HUES64 (cell line): ENCODE measurements at regions not wholly inside any gene's neighbourhood (a gene's known extent, or its start where the extent isn't known, plus 50 kb on each side); places are given as distances from the start of the nearest gene placed in this dataset.
A peak's percentile ranks its signal among the peaks of the same experiment; 100 is the strongest.
"Not testable (repeated sequence)": the region's sequence is repeated elsewhere in the genome, so short reads cannot be mapped to it uniquely, and the experiment has no call there.

Experiments used
- H3K27ac ChIP-seq: 2 replicates; pipeline ENCODE4 v1.7.0; 2013; ENCODE audit warnings: low read depth, low read length, inconsistent platforms
- H3K27me3 ChIP-seq: 2 replicates; pipeline ENCODE4 v1.6.1; 2013; ENCODE audit warnings: mild to moderate bottlenecking, low read length; ENCODE audit not compliant: insufficient read depth
- H3K36me3 ChIP-seq: 2 replicates; pipeline ENCODE4 v1.6.1; 2013; ENCODE audit warnings: mild to moderate bottlenecking, low read length; ENCODE audit not compliant: insufficient read depth
- H3K4me1 ChIP-seq: 2 replicates; pipeline ENCODE4 v1.6.1; 2013; ENCODE audit warnings: mild to moderate bottlenecking, low read length, moderate library complexity; ENCODE audit not compliant: insufficient read depth
- H3K4me3 ChIP-seq: 2 replicates; pipeline ENCODE4 v1.5.1; 2013; ENCODE audit warnings: mild to moderate bottlenecking, low read length, moderate library complexity
- H3K9ac ChIP-seq: 2 replicates; pipeline ENCODE4 v1.6.1; 2013; ENCODE audit warnings: mild to moderate bottlenecking, low read depth, low read length
- H3K9me3 ChIP-seq: 2 replicates; pipeline ENCODE4 v1.6.1; 2013; ENCODE audit warnings: low read depth, low read length; ENCODE audit not compliant: insufficient read depth
- WGBS: fragments of 150-250, 120-280 bp; methylation state at CpG from one replicate; pipeline ENCODE4 v1.1.7; 2013; ENCODE audit warnings: missing lambda C conversion rate; 5-methylcytosine and 5-hydroxymethylcytosine counted together

DNA sequence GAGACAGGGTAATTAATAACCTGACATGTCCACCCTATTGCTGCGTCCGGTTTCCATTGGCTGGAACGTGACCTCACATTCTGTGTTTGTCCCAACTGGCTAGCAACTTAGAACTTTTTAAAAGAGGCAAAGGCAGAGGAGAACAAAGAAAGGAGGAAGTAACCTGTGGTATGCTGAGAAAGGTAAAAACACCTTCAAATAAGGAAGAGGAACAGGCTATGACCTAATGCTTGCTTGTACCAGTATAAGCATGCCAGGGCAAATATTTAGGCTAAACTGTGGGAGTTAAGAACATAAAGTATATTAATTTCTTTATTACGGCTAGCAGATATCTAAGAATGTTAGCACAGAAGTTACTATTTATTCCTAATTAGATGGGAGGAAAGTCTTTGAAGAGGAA, 87.3 kb upstream of the MAP10 start:
- H3K9me3 ChIP-seq, H3K36me3 ChIP-seq: not testable (repeated sequence)
- 95% methylated on average over 3 of the region's 4 CpGs for WGBS

DNA sequence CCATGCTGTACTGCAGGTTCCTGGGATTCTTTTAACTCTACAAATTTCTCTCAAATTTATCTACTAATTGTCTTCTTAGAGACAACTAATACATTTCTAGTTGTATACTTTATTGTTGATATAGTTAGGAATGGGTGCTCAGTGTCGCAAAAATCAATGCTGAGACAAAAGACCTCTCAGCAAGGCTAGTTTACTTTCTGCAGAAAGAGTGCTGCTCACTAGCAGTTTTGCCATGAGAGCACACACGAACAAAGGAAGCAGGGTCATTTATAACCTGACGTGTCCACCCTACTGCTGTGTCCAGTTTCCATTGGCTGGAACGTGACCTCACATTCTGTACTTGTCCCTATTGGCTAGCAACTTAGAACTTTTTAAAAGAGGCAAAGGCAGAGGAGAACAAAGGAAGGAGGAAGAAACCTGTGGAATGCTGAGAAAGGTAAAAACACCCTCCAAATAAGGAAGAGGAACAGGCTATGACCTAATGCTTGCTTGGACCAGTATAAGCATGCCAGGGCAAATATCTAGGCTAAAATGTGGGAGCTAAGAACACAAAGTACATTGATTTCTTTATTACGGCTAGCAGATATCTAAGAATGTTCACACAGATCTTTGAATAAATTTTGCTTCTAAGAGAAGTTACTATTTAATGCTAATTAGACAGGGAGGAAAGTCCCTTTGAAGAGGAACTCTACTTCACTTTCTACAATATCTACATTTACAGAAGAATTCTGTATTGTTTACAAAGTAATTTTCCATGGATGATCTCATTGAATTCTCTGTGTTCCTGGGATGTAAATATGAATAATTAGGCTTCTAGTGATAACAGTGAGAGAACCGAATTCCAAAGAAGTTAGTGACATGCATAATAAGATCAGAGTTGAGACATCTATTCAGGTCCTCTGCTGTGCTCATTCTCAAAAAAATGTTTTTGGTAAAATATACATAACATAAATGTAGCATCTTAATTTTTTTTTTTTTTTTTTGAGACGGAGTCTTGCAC, 86.0 kb upstream of the MAP10 start:
- H3K9ac ChIP-seq = no peak overlapping the region
- no peaks in the 10 kb centered on the region for H3K27me3 ChIP-seq
- H3K4me3 ChIP-seq = no peak overlapping the region
- H3K36me3 ChIP-seq = no peaks in the 10 kb centered on the region
- no peaks in the 10 kb centered on the region for H3K4me1 ChIP-seq
- peaks cover 9% of the 10 kb centered on the region; the same call in 1 of the 2 replicates for H3K9me3 ChIP-seq
- H3K27ac ChIP-seq = no peak overlapping the region
- 97% methylated on average over 7 of the region's 7 CpGs for WGBS

More for the DNA sequence above, 87.3 kb upstream of the MAP10 start:
- not testable (repeated sequence) for H3K9ac ChIP-seq, H3K4me1 ChIP-seq, H3K4me3 ChIP-seq, H3K27me3 ChIP-seq, H3K27ac ChIP-seq

DNA sequence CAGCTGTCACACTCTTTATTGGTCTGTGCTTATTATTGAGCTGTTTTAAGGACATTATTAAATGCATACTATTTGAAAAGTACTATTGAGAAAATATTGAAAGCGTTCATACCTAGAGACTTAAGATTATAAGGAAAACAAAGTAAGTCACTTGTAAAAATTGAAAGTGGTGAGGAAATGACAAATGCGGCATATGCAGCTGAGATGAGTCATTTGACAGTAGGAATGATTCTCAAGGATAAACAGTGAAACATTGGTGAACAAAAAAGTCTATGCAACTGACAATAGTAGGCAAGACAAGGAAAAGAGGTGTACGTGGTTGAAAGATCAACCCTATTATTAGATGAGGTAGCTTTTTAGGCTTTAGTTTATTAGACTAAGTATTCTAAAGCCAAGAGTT, 82.6 kb upstream of the MAP10 start:
- no peaks in the 10 kb centered on the region for H3K27me3 ChIP-seq
- no peak overlapping the region for H3K4me3 ChIP-seq
- H3K27ac ChIP-seq = no peak overlapping the region
- peaks cover 9% of the 10 kb centered on the region; the same call in 1 of the 2 replicates for H3K9me3 ChIP-seq
- H3K36me3 ChIP-seq = no peaks in the 10 kb centered on the region
- H3K9ac ChIP-seq = no peak overlapping the region
- WGBS = 94% methylated on average over 3 of the region's 3 CpGs
- H3K4me1 ChIP-seq = peaks cover 6% of the 10 kb centered on the region; the same call in 1 of the 2 replicates

DNA sequence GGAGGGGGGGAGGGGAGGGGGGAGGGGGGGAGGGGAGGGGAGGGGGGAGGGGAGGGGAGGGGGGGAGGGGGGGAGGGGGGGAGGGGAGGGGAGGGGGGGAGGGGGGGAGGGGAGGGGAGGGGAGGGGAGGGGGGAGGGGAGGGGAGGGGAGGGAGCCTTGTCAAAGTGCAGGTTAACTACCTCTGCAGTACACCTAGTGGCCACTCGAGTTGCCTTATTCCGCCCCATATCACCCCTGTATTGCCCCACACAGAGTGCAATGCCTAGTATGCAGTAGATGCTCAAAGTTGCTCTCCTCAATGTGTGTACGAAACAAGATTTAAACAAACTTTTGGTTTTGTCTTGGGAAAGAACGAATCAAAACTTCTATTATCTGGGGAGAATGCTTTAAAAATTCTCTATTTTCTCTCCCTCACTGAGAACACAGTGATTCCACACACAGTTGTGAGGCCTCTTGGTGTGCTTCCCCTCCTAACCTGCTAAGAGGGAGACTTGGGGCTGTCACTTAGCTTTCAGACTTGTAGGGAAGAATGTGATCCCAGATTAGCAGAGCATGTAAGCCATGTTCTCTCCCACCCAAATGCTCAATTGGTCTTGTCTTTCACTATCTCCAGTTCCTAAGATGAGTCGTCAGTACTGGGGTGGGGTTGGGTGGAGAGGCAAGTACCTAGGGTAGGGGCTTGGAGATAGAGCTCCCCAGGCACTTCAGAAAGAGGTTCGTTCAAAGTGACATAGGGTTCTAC, 79.7 kb upstream of the MAP10 start:
- WGBS = 86% methylated on average over 6 of the region's 6 CpGs
- H3K36me3 ChIP-seq = no peaks in the 10 kb centered on the region
- no peak overlapping the region for H3K9ac ChIP-seq
- H3K4me3 ChIP-seq = no peak overlapping the region
- no peaks in the 10 kb centered on the region for H3K27me3 ChIP-seq
- peak overlapping the region; percentile 2; the same call in 1 of the 2 replicates for H3K27ac ChIP-seq
- no peaks in the 10 kb centered on the region for H3K9me3 ChIP-seq
- peaks cover 6% of the 10 kb centered on the region; the same call in 1 of the 2 replicates for H3K4me1 ChIP-seq

DNA sequence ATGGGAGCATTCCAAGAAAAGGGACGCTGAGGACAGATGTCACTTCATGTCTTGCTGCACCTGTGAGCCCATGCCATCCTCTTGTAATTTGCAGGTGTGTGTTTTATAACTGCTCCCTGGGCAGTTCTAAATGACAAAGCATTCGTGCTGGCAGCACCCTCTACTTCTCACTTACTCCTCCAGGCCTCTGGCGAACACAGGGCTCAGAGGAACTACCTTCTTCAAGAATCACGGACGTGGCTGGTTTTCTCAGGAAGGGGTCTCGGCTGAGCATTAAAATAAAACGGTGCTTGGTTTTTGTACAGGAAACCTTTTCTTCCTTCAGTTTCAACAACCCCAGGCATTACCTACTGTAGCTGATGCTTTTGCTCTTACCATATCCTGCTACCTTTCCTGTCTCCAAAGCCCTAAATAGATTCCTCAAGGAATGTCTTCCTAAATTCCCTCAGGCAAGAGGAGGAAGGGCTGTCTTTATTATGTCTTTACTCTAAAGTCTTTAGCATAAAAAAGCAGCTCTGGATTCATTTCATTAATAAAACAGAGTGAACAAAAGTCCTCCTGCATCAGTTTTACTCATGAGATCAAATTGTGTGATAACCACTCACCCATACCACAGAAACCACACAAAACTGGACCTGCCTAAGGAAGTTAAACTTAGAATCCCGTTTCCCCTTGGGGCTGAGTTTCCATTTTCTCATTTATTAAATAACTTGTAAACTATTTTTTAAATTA, 79.0 kb upstream of the MAP10 start:
- peak overlapping the region; percentile 32; the same call in 1 of the 2 replicates for H3K27ac ChIP-seq
- 75% methylated on average over 8 of the region's 8 CpGs for WGBS
- no peak overlapping the region for H3K4me3 ChIP-seq
- no peaks in the 10 kb centered on the region for H3K36me3 ChIP-seq
- H3K27me3 ChIP-seq = no peaks in the 10 kb centered on the region
- no peaks in the 10 kb centered on the region for H3K9me3 ChIP-seq
- H3K4me1 ChIP-seq = peaks cover 6% of the 10 kb centered on the region; the same call in 1 of the 2 replicates
- H3K9ac ChIP-seq = no peak overlapping the region

DNA sequence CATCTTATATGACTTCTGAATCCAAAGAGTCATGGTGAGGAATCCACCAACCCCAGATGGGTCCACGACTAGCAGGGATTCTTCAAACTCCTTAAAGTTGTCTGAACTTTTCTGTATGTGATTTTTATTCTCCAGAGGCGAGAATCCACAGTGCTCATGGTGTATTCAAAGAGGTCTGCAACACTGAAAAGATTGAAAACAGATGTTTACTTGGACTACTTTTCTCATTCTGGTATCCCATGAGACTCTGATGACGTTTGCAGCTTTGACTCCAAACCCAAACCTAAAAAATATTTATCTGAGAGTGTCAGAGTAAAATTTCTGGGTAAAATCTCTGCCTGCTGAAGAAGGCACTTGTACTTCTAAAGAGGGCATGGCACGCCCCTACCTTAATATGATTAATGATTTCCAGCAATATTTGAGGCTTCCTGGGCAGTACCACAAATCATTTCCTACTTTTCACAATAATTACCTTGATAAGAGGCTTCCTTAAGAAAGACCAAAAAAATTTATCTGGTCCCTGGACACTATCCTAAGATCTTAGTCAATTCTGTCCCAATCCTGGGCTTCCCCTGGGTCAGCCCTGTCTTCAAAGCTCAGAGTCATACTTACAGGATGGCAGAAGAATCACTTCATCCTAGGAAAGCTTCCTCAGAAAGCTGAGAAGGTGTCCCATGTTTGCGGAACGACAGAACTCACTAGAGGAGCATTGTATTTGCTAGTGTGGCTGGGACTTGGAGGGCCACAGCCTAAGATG, 76.5 kb upstream of the MAP10 start:
- Histone ChIP-seq H3K27me3 (no peaks in the 10 kb centered on the region), H3K9ac (no peak overlapping the region), H3K27ac (no peak overlapping the region), H3K4me1 (peaks cover 6% of the 10 kb centered on the region; the same call in 1 of the 2 replicates), H3K9me3 (no peaks in the 10 kb centered on the region), H3K36me3 (no peaks in the 10 kb centered on the region), H3K4me3 (no peak overlapping the region)
- 92% methylated on average over 6 of the region's 6 CpGs for WGBS

DNA sequence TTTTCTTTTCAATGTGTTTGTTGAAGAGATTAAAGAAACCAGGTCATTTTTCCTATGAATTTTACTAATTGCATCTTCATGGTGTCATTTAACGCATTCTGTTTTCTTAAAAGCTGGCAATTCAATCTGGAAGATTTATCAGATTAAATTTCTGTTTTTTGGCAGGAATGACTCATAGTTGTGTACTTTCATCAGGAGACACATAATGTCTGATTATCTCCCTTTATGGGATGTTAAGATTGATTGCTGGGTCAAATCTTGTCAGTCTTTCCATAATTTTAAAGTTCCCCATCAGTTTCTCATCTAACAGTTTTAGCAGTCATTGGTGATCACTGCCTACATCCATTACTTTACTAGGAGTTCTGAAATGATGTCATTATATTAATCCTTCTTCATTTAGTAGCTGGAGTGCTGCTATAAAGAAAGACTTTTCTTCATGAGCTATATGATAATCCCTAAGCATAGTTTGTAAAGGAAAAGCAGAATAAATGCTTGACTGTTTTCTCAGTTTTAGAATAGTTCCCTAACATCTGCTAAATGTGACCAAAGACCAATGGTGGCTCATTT, 72.8 kb upstream of the MAP10 start:
- WGBS = 96% methylated on average over 1 of the region's 1 CpG
- Histone ChIP-seq H3K9ac (no peak overlapping the region), H3K9me3 (no peaks in the 10 kb centered on the region), H3K27ac (no peak overlapping the region), H3K4me3 (no peak overlapping the region), H3K36me3 (no peaks in the 10 kb centered on the region), H3K4me1 (no peaks in the 10 kb centered on the region), H3K27me3 (no peaks in the 10 kb centered on the region)

DNA sequence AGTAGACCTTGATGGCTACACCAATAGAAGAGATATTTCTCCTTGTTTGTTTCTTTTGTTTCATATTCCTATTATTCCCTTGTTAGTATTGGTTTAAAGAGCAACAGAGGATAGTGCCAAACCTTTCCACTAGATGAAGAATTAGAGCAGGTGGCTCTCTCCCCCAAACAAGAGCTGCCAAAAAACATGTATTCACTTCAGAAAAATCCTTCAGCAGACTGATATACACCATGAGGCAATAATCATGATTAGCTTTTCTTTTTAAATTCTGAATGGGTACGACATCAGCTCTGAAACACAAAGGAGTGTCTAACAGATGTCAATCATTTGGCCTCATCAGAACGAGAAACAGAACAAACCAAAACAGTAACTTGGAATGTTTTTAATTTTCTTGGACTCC, 67.3 kb upstream of the MAP10 start:
- WGBS = 92% methylated on average over 2 of the region's 2 CpGs
- Histone ChIP-seq H3K9ac (no peak overlapping the region), H3K9me3 (no peaks in the 10 kb centered on the region), H3K4me1 (no peaks in the 10 kb centered on the region), H3K27me3 (no peaks in the 10 kb centered on the region), H3K36me3 (no peaks in the 10 kb centered on the region), H3K4me3 (no peak overlapping the region), H3K27ac (no peak overlapping the region)

DNA sequence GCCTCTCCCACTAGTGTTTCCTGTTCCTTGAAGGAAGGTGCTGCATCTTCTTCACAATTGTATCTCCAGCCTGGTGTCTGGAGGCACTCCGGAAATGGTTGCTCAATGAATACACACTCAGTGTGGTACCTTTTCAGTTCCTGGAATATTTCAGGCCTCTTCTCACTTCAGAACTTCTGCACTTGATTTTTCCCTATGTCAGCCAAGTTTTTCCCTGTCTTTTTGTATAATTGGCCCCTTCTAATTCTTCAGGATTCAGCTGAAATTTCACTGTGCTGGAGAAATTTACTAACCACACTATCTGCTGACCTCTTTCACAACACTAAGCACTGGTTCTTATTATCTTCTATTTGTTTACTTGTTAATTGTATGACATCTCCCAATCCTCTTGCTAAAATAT, 61.2 kb upstream of the MAP10 start:
- no peaks in the 10 kb centered on the region for H3K27me3 ChIP-seq
- no peak overlapping the region for H3K4me3 ChIP-seq
- H3K9me3 ChIP-seq = peaks cover 29% of the 10 kb centered on the region
- H3K9ac ChIP-seq = no peak overlapping the region
- no peaks in the 10 kb centered on the region for H3K36me3 ChIP-seq
- H3K27ac ChIP-seq = no peak overlapping the region
- WGBS = 93% methylated on average over 1 of the region's 1 CpG
- H3K4me1 ChIP-seq = no peaks in the 10 kb centered on the region

DNA sequence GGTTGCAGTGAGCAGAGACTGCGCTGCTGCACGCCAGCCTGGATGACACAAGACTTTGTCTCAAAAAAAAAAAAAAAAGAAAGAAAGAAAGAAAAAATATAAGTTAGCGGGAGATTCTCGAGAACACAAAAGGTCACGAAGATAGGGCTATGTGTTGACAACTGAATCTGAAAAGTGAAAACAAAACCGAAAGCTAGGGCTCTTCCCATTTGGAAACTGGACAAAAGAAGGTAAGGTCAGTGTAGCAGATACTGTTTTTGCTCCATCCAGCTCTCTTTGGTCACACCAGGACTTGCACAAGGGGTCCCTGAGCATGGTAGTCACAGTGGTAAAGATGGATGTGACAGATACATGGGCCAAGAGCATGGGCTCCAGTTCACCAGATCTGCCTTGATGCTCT, 60.4 kb upstream of the MAP10 start:
- Histone ChIP-seq H3K36me3 (no peaks in the 10 kb centered on the region), H3K9ac (no peak overlapping the region)

More for the DNA sequence above, 60.4 kb upstream of the MAP10 start:
- 98% methylated on average over 6 of the region's 6 CpGs for WGBS
- Histone ChIP-seq H3K27me3 (no peaks in the 10 kb centered on the region), H3K27ac (no peak overlapping the region), H3K9me3 (peaks cover 37% of the 10 kb centered on the region), H3K4me1 (no peaks in the 10 kb centered on the region), H3K4me3 (no peak overlapping the region)
